22Rv1 (cell line): ENCODE measurements at regions not wholly inside any gene's neighbourhood (a gene's known extent, or its start where the extent isn't known, plus 50 kb on each side); places are given as distances from the start of the nearest gene placed in this dataset.
"Not testable (repeated sequence)": the region's sequence is repeated elsewhere in the genome, so short reads cannot be mapped to it uniquely, and the experiment has no call there.

ENCODE experiments used
- H3K27ac ChIP-seq: fragments of 450-650 bp; 2 replicates; pipeline ENCODE4 v1.5.1; 2017
- ZFX ChIP-seq: fragments of 450-650 bp; IDR thresholded peaks from 2 replicates; pipeline ENCODE4 v1.6.1; 2017; ENCODE audit warnings: antibody characterized with exemption, borderline replicate concordance
- TF ChIP-seq, protein P1 (sequence below): fragments of 450-650 bp; IDR thresholded peaks from 2 replicates; pipeline ENCODE4 v1.5.1; 2017; ENCODE audit warnings: mild to moderate bottlenecking

DNA sequence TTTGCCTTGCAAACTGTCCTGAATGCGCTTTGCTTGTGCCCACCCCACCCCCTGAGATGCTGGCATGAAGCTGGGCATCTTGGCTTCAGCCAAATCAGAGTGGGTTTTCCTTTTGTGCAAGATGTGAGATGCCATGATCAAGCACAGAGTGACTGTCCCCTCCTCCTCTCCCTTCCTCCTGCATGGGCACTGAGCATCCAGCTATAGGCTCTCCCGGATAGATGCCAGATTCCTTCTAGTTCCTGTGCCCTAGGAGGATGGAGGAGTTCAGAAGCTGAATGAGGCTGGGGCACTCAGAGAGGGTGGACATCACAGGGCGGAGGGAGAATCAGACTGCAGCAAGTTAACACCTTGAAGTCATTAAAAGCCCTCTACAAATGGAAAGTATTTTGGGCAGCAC, 384.1 kb upstream of the CCL2 start:
- no peak overlapping the region for H3K27ac ChIP-seq
- no peak for TF ChIP-seq ZFX
- TF ChIP-seq, protein P1, sequence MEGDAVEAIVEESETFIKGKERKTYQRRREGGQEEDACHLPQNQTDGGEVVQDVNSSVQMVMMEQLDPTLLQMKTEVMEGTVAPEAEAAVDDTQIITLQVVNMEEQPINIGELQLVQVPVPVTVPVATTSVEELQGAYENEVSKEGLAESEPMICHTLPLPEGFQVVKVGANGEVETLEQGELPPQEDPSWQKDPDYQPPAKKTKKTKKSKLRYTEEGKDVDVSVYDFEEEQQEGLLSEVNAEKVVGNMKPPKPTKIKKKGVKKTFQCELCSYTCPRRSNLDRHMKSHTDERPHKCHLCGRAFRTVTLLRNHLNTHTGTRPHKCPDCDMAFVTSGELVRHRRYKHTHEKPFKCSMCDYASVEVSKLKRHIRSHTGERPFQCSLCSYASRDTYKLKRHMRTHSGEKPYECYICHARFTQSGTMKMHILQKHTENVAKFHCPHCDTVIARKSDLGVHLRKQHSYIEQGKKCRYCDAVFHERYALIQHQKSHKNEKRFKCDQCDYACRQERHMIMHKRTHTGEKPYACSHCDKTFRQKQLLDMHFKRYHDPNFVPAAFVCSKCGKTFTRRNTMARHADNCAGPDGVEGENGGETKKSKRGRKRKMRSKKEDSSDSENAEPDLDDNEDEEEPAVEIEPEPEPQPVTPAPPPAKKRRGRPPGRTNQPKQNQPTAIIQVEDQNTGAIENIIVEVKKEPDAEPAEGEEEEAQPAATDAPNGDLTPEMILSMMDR: no peak

DNA sequence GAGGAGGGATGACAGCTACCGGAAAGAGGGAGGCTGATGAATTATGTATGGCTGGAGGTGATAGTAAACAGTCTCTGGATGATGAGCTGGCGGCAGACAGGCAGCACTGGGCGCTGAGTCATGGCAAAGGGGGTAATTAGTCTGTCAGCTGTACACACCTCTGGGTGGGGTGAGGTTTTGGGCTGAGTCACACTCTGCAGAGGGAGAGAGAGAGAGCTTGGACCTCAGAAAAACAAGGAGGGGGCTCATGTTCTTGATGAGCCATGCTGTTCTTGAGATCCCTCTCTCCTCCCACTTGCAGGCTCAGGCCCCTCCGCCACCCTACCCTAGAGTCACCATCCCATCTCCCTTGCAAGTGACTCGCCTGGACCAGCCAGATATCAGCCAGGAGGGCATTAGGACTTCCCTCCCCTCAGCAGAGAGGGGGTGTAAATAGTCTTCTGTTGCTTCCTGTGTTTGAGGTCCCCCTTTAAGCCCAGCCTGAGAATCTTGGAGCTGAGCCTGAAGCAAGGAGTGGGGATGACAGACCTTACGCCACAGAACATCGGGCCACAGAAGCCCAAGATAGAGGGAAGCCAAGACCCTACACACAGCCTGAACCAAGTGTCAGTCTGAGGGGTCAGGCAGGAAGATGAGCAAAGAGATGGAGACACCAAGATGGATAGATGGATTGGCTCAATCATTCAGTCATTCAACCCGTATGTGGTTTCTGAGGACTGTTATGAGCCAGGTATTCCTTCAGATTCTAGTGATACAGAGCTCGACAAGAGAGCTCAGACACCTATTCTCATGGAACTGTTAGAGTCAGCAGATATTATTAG, 383.2 kb upstream of the CCL2 start:
- TF ChIP-seq ZFX: no peak
- TF ChIP-seq, protein P1: no peak

DNA sequence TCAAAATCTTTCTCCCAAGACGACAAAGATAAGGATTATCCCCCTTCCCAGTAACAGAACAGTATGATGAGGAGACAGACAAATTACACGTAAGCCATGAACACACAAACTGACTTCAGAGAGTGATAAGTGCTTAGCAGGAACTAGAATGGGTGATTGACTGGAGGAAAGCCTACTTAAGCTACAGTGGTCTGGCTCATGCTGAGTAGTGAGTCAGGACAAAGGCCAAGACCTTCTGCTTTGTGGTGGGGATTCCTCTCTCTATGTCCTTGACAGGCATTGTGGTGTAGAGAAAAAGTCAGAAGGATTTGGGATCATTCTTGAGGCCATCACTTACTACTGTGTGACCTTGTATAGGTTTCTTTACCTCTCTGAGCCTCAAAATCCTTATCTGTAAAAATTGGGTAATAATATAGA, 381.9 kb upstream of the CCL2 start:
- no peak overlapping the region for H3K27ac ChIP-seq

More for the DNA sequence above, 383.2 kb upstream of the CCL2 start:
- H3K27ac ChIP-seq: no peak overlapping the region

DNA sequence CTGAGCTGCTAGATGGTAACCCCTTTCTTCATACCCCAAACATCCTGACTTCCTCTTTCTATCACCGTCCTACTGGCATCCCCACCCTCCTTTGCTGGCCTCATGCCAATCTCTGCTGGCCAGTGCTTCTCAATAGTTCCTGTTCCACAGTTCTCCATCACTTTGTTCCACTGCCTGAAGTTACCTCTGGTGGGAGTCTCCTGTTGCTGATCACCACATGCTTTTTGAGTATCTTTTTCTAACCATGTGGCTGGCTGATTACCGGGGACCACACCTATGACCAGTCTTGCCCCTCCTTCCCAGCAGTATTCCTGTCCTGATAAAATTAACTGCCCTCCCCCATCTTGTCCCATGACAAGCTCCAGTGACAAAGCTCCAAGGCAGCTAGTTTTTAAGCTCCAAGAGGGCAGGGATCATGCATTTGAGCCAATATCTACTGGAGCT, 380.4 kb upstream of the CCL2 start:
- TF ChIP-seq, protein P1: no peak
- TF ChIP-seq ZFX: no peak
- no peak overlapping the region for H3K27ac ChIP-seq

More for the DNA sequence above, 381.9 kb upstream of the CCL2 start:
- TF ChIP-seq, protein P1: no peak
- no peak for TF ChIP-seq ZFX

DNA sequence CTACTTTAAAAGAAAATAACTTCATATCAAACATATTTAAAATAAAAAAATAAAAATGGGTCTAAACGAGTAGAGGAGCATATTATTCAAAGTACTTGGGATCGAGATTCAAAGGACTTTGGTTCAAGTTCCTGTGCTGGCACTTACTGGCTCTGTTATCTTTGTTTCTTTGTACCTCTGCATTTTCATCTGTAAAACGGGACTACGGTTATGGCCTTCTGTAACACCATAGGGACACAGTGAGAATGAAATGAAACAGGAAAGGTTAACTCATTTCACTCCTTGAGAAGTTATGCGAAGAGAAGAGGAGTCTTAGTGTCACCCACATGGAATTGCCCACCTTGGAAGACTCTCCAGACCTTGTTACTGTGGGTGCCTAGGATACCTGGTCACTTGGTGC, 379.1 kb upstream of the CCL2 start:
- TF ChIP-seq, protein P1: no peak
- TF ChIP-seq ZFX: no peak
- no peak overlapping the region for H3K27ac ChIP-seq

DNA sequence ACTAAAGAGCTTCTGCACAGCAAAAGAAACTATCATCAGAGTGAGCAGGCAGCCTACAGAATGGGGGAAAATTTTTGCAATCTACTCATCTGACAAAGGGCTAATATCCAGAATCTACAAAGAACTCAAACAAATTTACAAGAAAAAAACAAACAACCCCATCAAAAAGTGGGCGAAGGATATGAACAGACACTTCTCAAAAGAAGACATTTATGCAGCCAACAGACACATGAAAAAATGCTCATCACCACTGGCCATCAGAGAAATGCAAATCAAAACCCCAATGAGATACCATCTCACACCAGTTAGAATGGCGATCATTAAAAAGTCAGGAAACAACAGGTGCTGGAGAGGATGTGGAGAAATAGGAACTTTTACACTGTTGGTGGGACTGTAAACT, 372.8 kb upstream of the CCL2 start:
- not testable (repeated sequence) for H3K27ac ChIP-seq

DNA sequence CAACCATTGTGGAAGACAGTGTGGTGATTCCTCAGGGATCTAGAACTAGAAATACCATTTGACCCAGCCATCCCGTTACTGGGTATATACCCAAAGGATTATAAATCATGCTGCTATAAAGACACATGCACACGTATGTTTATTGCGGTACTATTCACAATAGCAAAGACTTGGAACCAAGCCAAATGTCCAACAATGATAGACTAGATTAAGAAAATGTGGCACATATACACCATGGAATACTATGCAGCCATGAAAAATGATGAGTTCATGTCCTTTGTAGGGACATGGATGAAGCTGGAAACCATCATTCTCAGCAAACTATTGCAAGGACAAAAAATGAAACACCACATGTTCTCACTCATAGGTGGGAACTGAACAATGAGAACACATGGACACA, 372.4 kb upstream of the CCL2 start:
- not testable (repeated sequence) for H3K27ac ChIP-seq

DNA sequence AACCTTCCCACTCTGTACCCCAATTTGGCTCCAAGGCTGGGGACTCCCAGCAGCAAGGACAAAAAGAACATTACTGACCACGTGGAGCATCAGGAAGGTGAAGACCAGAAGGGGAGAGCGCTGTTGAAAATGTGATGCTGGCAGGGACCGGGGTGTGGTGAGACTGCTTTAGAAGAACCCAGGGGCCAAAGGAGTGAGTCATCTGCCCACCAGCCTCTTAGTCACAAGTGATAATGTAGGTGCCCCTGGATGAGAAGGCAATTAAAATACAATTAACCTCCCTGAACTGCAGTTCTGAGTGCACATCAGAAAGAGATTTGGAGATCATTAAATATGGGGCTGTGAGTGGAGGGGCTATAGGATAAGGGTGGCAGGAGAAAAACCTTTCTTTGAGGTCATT, 366.6 kb upstream of the CCL2 start:
- no peak for TF ChIP-seq ZFX
- TF ChIP-seq, protein P1: no peak
- no peak overlapping the region for H3K27ac ChIP-seq
